ENCODE measurements at regions not wholly inside any gene's neighbourhood (a gene's known extent, or its start where the extent isn't known, plus 50 kb on each side); places are given as distances from the start of the nearest gene placed in this dataset.

- TF ChIP-seq, protein P1, sequence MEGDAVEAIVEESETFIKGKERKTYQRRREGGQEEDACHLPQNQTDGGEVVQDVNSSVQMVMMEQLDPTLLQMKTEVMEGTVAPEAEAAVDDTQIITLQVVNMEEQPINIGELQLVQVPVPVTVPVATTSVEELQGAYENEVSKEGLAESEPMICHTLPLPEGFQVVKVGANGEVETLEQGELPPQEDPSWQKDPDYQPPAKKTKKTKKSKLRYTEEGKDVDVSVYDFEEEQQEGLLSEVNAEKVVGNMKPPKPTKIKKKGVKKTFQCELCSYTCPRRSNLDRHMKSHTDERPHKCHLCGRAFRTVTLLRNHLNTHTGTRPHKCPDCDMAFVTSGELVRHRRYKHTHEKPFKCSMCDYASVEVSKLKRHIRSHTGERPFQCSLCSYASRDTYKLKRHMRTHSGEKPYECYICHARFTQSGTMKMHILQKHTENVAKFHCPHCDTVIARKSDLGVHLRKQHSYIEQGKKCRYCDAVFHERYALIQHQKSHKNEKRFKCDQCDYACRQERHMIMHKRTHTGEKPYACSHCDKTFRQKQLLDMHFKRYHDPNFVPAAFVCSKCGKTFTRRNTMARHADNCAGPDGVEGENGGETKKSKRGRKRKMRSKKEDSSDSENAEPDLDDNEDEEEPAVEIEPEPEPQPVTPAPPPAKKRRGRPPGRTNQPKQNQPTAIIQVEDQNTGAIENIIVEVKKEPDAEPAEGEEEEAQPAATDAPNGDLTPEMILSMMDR (IDR thresholded peaks at IDR 0.05) = no peak
- TF ChIP-seq POLR2A (IDR thresholded peaks at IDR 0.05) = no peak
These were observed 377.2 kb upstream of the SALL3 start for GRCh38 chr18:78602430-78602829.
